HEK293 (cell line): ENCODE measurements at regions not wholly inside any gene's neighbourhood (a gene's known extent, or its start where the extent isn't known, plus 50 kb on each side); places are given as distances from the start of the nearest gene placed in this dataset.

Experiments
- CTCF ChIA-PET: fragments of 350-600 bp; formaldehyde crosslinking; extraction: SDS; loops from one replicate; lab custom pipeline; 2021; ENCODE audit warnings: antibody characterized with exemption; lab: Yijun Ruan, JAX
- POLR2A ChIA-PET: fragments of 300-600 bp; formaldehyde crosslinking; extraction: SDS; loops from one replicate; lab custom pipeline; 2020; ENCODE audit warnings: antibody characterized with exemption, inconsistent platforms; lab: Yijun Ruan, JAX
- H3K27ac ChIP-seq: fragments of 200-500 bp; sonication (Bioruptor generic); 2 replicates; pipeline ENCODE4 v1.5.1; 2014; ENCODE audit warnings: low read depth, low read length, control low read depth, inconsistent platforms; ENCODE audit errors: extremely low read depth
- H3K36me3 ChIP-seq, 2 experiments: fragments of 200-500 bp in 1 of 2; sonication (Bioruptor generic) in 1 of 2; 1 replicate in 1 of 2; 2 replicates in 1 of 2; pipeline ENCODE4 v1.5.1; 2014 to 2017; ENCODE audit warnings: inconsistent platforms in 2 of 2, low read length in 2 of 2; ENCODE audit not compliant: control insufficient read depth in 2 of 2, insufficient read depth in 1 of 2
- H3K4me1 ChIP-seq: fragments of 200-500 bp; sonication (Bioruptor generic); 2 replicates; pipeline ENCODE4 v1.5.1; 2014; ENCODE audit warnings: mild to moderate bottlenecking, low read length, inconsistent platforms; ENCODE audit not compliant: control insufficient read depth, insufficient read depth
- H3K4me3 ChIP-seq: 2 replicates; pipeline ENCODE4 v1.5.1; 2011; ENCODE audit warnings: low read depth, mild to moderate bottlenecking, control low read depth, low read length, moderate library complexity
- H3K9me3 ChIP-seq: fragments of 200-500 bp; sonication (Bioruptor generic); 2 replicates; pipeline ENCODE4 v1.5.1; 2014; ENCODE audit warnings: low read depth, low read length, inconsistent platforms; ENCODE audit not compliant: control insufficient read depth, insufficient read depth
- AEBP2 ChIP-seq: fragments of 450-650 bp; formaldehyde crosslinking; IDR thresholded peaks from 2 replicates; pipeline ENCODE4 v1.5.1; 2016; ENCODE audit warnings: missing biosample characterization, missing genetic modification characterization, borderline replicate concordance
- BCL11A ChIP-seq: fragments of 450-650 bp; formaldehyde crosslinking; IDR thresholded peaks from 2 replicates; pipeline ENCODE4 v1.5.1; 2016; ENCODE audit warnings: low read depth, missing biosample characterization, missing genetic modification characterization
- CTCF ChIP-seq: fragments of 450-650 bp; formaldehyde crosslinking; IDR thresholded peaks from 2 replicates; pipeline ENCODE4 v1.5.1; 2016; ENCODE audit warnings: missing biosample characterization, missing genetic modification characterization
- RBAK ChIP-seq: fragments of 450-650 bp; formaldehyde crosslinking; IDR thresholded peaks from 2 replicates; pipeline ENCODE4 v1.5.1; 2016; ENCODE audit warnings: missing biosample characterization, missing genetic modification characterization
- SP7 ChIP-seq: fragments of 450-650 bp; formaldehyde crosslinking; IDR thresholded peaks from 2 replicates; pipeline ENCODE4 v1.5.1; 2016; ENCODE audit warnings: missing biosample characterization, missing genetic modification characterization
- ZBTB11 ChIP-seq: fragments of 450-650 bp; formaldehyde crosslinking; conservative IDR thresholded peaks from 2 replicates; pipeline ENCODE4 v1.5.1; 2016; ENCODE audit warnings: low read depth, missing biosample characterization, missing genetic modification characterization
- ZNF133 ChIP-seq: fragments of 450-650 bp; formaldehyde crosslinking; IDR thresholded peaks from 2 replicates; pipeline ENCODE4 v1.5.1; 2016; ENCODE audit warnings: missing biosample characterization, missing genetic modification characterization
- ZNF174 ChIP-seq: fragments of 450-650 bp; formaldehyde crosslinking; IDR thresholded peaks from 2 replicates; pipeline ENCODE4 v1.5.0; 2017; ENCODE audit warnings: missing biosample characterization, mild to moderate bottlenecking, missing genetic modification characterization
- ZNF2 ChIP-seq: fragments of 450-650 bp; formaldehyde crosslinking; IDR thresholded peaks from 2 replicates; pipeline ENCODE4 v1.5.1; 2016; ENCODE audit warnings: missing biosample characterization, missing genetic modification characterization
- ZNF266 ChIP-seq: fragments of 450-650 bp; formaldehyde crosslinking; IDR thresholded peaks from 2 replicates; pipeline ENCODE4 v1.5.1; 2016; ENCODE audit warnings: missing biosample characterization, missing genetic modification characterization, low read depth
- ZNF398 ChIP-seq: fragments of 450-650 bp; formaldehyde crosslinking; IDR thresholded peaks from 2 replicates; pipeline ENCODE4 v1.5.1; 2017; ENCODE audit warnings: missing biosample characterization, missing genetic modification characterization
- ZNF449 ChIP-seq: fragments of 450-650 bp; formaldehyde crosslinking; IDR thresholded peaks from 2 replicates; pipeline ENCODE4 v1.5.1; 2017; ENCODE audit warnings: missing biosample characterization, mild to moderate bottlenecking, missing genetic modification characterization, moderate library complexity
- ZNF501 ChIP-seq: fragments of 450-650 bp; formaldehyde crosslinking; IDR thresholded peaks from 2 replicates; pipeline ENCODE4 v1.5.1; 2016; ENCODE audit warnings: missing biosample characterization, missing genetic modification characterization
- ZNF514 ChIP-seq: fragments of 450-650 bp; formaldehyde crosslinking; IDR thresholded peaks from 2 replicates; pipeline ENCODE4 v1.5.1; 2016; ENCODE audit warnings: missing biosample characterization, missing genetic modification characterization
- ZNF521 ChIP-seq: fragments of 450-650 bp; formaldehyde crosslinking; IDR thresholded peaks from 2 replicates; pipeline ENCODE4 v1.5.1; 2017; ENCODE audit warnings: missing biosample characterization, mild to moderate bottlenecking, missing genetic modification characterization
- ZNF548 ChIP-seq: fragments of 450-650 bp; formaldehyde crosslinking; IDR thresholded peaks from 2 replicates; pipeline ENCODE4 v1.5.1; 2016; ENCODE audit warnings: missing biosample characterization, missing genetic modification characterization
- ZNF561 ChIP-seq: fragments of 450-650 bp; IDR thresholded peaks from 2 replicates; pipeline ENCODE4 v1.5.1; 2018; ENCODE audit warnings: missing biosample characterization, missing genetic modification characterization, borderline replicate concordance
- ZNF600 ChIP-seq: fragments of 450-650 bp; formaldehyde crosslinking; IDR thresholded peaks from 2 replicates; pipeline ENCODE4 v1.5.1; 2016; ENCODE audit warnings: missing biosample characterization, missing genetic modification characterization
- ZNF623 ChIP-seq: fragments of 450-650 bp; formaldehyde crosslinking; IDR thresholded peaks from 2 replicates; pipeline ENCODE4 v1.5.1; 2016; ENCODE audit warnings: missing biosample characterization, missing genetic modification characterization
- ZNF843 ChIP-seq: fragments of 450-650 bp; formaldehyde crosslinking; IDR thresholded peaks from 2 replicates; pipeline ENCODE4 v1.5.1; 2016; ENCODE audit warnings: missing biosample characterization, missing genetic modification characterization
- ZSCAN4 ChIP-seq: fragments of 450-650 bp; formaldehyde crosslinking; IDR thresholded peaks from 2 replicates; pipeline ENCODE4 v1.5.1; 2017; ENCODE audit warnings: missing biosample characterization, missing genetic modification characterization

- Histone ChIP-seq H3K36me3 (no peaks in the 10 kb centered on the region), H3K4me1 (no peaks in the 10 kb centered on the region), H3K27ac (no peak overlapping the region), H3K4me3 (no peak overlapping the region), H3K9me3 (no peaks in the 10 kb centered on the region)
- POLR2A ChIA-PET: no interaction called here
- CTCF ChIA-PET: interaction anchor here (0.6 to 3.0 kb wide), 3 partner anchors 15 to 171 kb away, joined by 3 to 12 read pairs (median 3); no protein-coding TSS in a partner anchor
- TF ChIP-seq ZNF501 (tag by site-specific recombination) (no peak), ZNF521 (tag by site-specific recombination) (no peak), ZBTB11 (tag by site-specific recombination) (no peak), AEBP2 (tag by site-specific recombination) (no peak), ZNF514 (tag by site-specific recombination) (no peak), RBAK (no peak), ZNF449 (tag by site-specific recombination) (no peak), ZNF133 (tag by site-specific recombination) (no peak), ZNF398 (tag by site-specific recombination) (no peak), CTCF (tag by site-specific recombination) (no peak), ZNF843 (tag by site-specific recombination) (no peak), ZNF600 (no peak)
These were observed 297.8 kb upstream of the AZI2 start for GRCh38 chr3:28646435-28646834.

- Histone ChIP-seq H3K4me3 (no peak overlapping the region), H3K9me3 (no peaks in the 10 kb centered on the region), H3K27ac (no peak overlapping the region), H3K4me1 (no peaks in the 10 kb centered on the region), H3K36me3 (no peaks in the 10 kb centered on the region)
- POLR2A ChIA-PET: no interaction called here
- TF ChIP-seq SP7 (tag by site-specific recombination): no peak
- no peak for TF ChIP-seq ZNF398 (tag by site-specific recombination)
- TF ChIP-seq ZNF2 (tag by site-specific recombination): no peak
- TF ChIP-seq ZNF561 (tag by site-specific recombination): no peak
- TF ChIP-seq ZNF548: no peak
- no peak for TF ChIP-seq ZNF623 (tag by site-specific recombination)
- TF ChIP-seq ZNF174: no peak
- no peak for TF ChIP-seq ZSCAN4 (tag by site-specific recombination)
- no peak for TF ChIP-seq ZNF266 (tag by site-specific recombination)
- TF ChIP-seq BCL11A (tag by site-specific recombination): no peak
- TF ChIP-seq RBAK: no peak
- CTCF ChIA-PET: interaction anchor here (0.6 kb wide), 1 partner anchor 724 kb away, joined by 4 read pairs; no protein-coding TSS in a partner anchor
These were observed 300.6 kb upstream of the AZI2 start for GRCh38 chr3:28649266-28649665.
